ENCODE measurements at regions not wholly inside any gene's neighbourhood (a gene's known extent, or its start where the extent isn't known, plus 50 kb on each side); places are given as distances from the start of the nearest gene placed in this dataset.

- no peak for DNase-seq
- no peak overlapping the region for H3K9ac ChIP-seq (ENCODE audit: low read length)
- H3K9me2 ChIP-seq (replicated peaks; ENCODE audit: insufficient read depth, low read length), result no peaks in the 10 kb centered on the region
- no peak overlapping the region for H2AFZ ChIP-seq (ENCODE audit: low read length)
- H3K9me3 ChIP-seq (ENCODE audit: low read length), result no peaks in the 10 kb centered on the region
- H4K20me1 ChIP-seq (ENCODE audit: insufficient read depth, low read depth, low read length), result no peaks in the 10 kb centered on the region
- H3K4me1 ChIP-seq (ENCODE audit: low read length), result no peaks in the 10 kb centered on the region
- no peak overlapping the region for H3K4me2 ChIP-seq (ENCODE audit: low read depth, low read length, poor library complexity, severe bottlenecking)
- no peaks in the 10 kb centered on the region for H3K27me3 ChIP-seq (ENCODE audit: low read length)
- no peaks in the 10 kb centered on the region for H3K36me3 ChIP-seq (ENCODE audit: insufficient read depth, low read length)
- no peak overlapping the region for H3K27ac ChIP-seq (ENCODE audit: low read length)
- H3K4me3 ChIP-seq (ENCODE audit: low read length), result no peak overlapping the region
- no peaks in the 10 kb centered on the region for H3K79me2 ChIP-seq (ENCODE audit: low read length)
Measured at GRCh38 chr21:32181457-32181856, 97.4 kb downstream of the MIS18A start.

DNA sequence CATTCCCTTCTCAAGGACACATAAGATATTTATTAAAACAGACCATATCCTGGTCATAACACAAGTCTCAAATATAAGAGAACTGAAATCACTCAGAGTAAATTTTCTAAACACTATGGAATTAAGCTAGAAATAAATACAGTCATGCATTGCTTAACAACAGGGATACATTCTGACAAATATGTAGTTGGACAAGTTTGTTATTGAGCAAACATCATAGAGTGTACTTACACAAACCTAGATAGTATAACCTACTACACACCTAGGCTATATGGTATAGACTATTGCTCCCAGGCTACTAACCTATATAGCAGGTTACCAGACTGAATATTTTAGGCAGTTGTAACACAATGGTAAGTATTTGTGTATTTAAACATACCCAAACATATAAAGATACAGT is 104.0 kb downstream of the MIS18A start:
- Histone ChIP-seq H3K79me2 (ENCODE audit: low read length) (no peaks in the 10 kb centered on the region), H3K27ac (ENCODE audit: low read length) (no peak overlapping the region), H3K9ac (ENCODE audit: low read length) (no peak overlapping the region), H3K27me3 (ENCODE audit: low read length) (no peaks in the 10 kb centered on the region), H3K4me3 (ENCODE audit: low read length) (no peak overlapping the region), H3K9me3 (ENCODE audit: low read length) (no peaks in the 10 kb centered on the region), H2AFZ (ENCODE audit: low read length) (no peak overlapping the region), H4K20me1 (ENCODE audit: insufficient read depth, low read depth, low read length) (no peaks in the 10 kb centered on the region), H3K9me2 (replicated peaks; ENCODE audit: insufficient read depth, low read length) (no peaks in the 10 kb centered on the region), H3K4me2 (ENCODE audit: low read depth, low read length, poor library complexity, severe bottlenecking) (no peak overlapping the region), H3K36me3 (ENCODE audit: insufficient read depth, low read length) (no peaks in the 10 kb centered on the region), H3K4me1 (ENCODE audit: low read length) (no peaks in the 10 kb centered on the region)
- DNase-seq, result no peak

GRCh38 chr21:32173121-32173724 is 105.6 kb downstream of the MIS18A start:
- Histone ChIP-seq H3K27me3 (ENCODE audit: low read length) (no peaks in the 10 kb centered on the region), H3K79me2 (ENCODE audit: low read length) (no peaks in the 10 kb centered on the region), H3K9me3 (ENCODE audit: low read length) (no peaks in the 10 kb centered on the region)

DNA sequence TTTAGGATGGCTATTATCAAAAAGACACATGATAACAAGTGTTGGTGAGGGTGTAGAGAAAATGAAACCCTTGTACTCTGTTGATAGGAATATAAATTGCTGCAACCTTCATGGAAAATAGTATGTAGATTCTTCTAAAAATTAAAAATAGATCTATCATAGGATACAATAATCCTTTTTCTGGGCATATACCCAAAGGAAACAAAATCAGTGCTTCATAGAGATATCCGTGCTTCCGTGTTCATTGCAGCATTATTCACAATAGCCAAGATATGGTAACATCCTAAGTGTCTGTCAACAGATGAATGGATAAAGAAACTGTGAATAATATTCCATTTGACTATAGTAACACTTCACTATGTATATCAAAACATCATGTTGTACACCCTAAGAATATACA is 106.7 kb downstream of the MIS18A start:
- H3K9me3 ChIP-seq (ENCODE audit: low read length), result no peaks in the 10 kb centered on the region
- no peaks in the 10 kb centered on the region for H3K9me2 ChIP-seq (replicated peaks; ENCODE audit: insufficient read depth, low read length)
- no peaks in the 10 kb centered on the region for H3K4me1 ChIP-seq (ENCODE audit: low read length)
- no peak overlapping the region for H3K9ac ChIP-seq (ENCODE audit: low read length)
- H3K27ac ChIP-seq (ENCODE audit: low read length), result no peak overlapping the region
- H3K79me2 ChIP-seq (ENCODE audit: low read length), result no peaks in the 10 kb centered on the region
- no peak overlapping the region for H3K4me2 ChIP-seq (ENCODE audit: low read depth, low read length, poor library complexity, severe bottlenecking)
- no peak for DNase-seq
- H4K20me1 ChIP-seq (ENCODE audit: insufficient read depth, low read depth, low read length), result no peaks in the 10 kb centered on the region
- no peaks in the 10 kb centered on the region for H3K27me3 ChIP-seq (ENCODE audit: low read length)
- H3K4me3 ChIP-seq (ENCODE audit: low read length), result no peak overlapping the region
- H3K36me3 ChIP-seq (ENCODE audit: insufficient read depth, low read length), result no peaks in the 10 kb centered on the region
- H2AFZ ChIP-seq (ENCODE audit: low read length), result no peak overlapping the region

More at GRCh38 chr21:32173121-32173724, 105.6 kb downstream of the MIS18A start:
- Histone ChIP-seq H3K27ac (ENCODE audit: low read length) (no peak overlapping the region), H4K20me1 (ENCODE audit: insufficient read depth, low read depth, low read length) (no peaks in the 10 kb centered on the region), H3K4me2 (ENCODE audit: low read depth, low read length, poor library complexity, severe bottlenecking) (no peak overlapping the region), H2AFZ (ENCODE audit: low read length) (no peak overlapping the region), H3K36me3 (ENCODE audit: insufficient read depth, low read length) (no peaks in the 10 kb centered on the region), H3K4me3 (ENCODE audit: low read length) (no peak overlapping the region), H3K4me1 (ENCODE audit: low read length) (no peaks in the 10 kb centered on the region), H3K9ac (ENCODE audit: low read length) (no peak overlapping the region), H3K9me2 (replicated peaks; ENCODE audit: insufficient read depth, low read length) (no peaks in the 10 kb centered on the region)
- no peak for DNase-seq

GRCh38 chr21:32167513-32167912 is 111.3 kb downstream of the MIS18A start:
- Histone ChIP-seq H4K20me1 (ENCODE audit: insufficient read depth, low read depth, low read length) (no peaks in the 10 kb centered on the region), H3K36me3 (ENCODE audit: insufficient read depth, low read length) (no peaks in the 10 kb centered on the region), H3K27me3 (ENCODE audit: low read length) (no peaks in the 10 kb centered on the region), H2AFZ (ENCODE audit: low read length) (no peak overlapping the region), H3K4me2 (ENCODE audit: low read depth, low read length, poor library complexity, severe bottlenecking) (no peak overlapping the region), H3K9me2 (replicated peaks; ENCODE audit: insufficient read depth, low read length) (no peaks in the 10 kb centered on the region), H3K4me1 (ENCODE audit: low read length) (no peaks in the 10 kb centered on the region), H3K4me3 (ENCODE audit: low read length) (no peak overlapping the region), H3K27ac (ENCODE audit: low read length) (no peak overlapping the region), H3K79me2 (ENCODE audit: low read length) (no peaks in the 10 kb centered on the region), H3K9ac (ENCODE audit: low read length) (no peak overlapping the region), H3K9me3 (ENCODE audit: low read length) (no peaks in the 10 kb centered on the region)
- DNase-seq, result no peak

DNA sequence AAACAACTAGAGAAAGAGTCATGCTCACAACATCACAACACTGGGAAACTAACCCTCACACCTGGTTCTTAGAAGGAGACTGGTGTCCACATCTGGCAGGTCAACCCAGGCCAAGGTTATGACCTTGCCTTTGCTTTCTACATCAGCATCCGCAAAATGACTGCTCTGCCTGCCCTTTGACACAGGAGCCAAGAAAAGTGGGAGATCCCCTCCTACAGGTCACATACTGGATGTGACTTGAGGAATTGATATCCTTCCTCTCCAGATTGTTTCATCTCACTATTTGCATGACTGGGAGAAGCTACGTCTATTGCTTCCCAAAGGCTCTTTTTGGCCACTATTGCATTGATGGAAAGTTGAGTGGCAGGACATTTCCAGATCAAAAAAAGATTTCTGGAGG is 115.5 kb downstream of the MIS18A start:
- H3K9me3 ChIP-seq (ENCODE audit: low read length), result no peaks in the 10 kb centered on the region
- H4K20me1 ChIP-seq (ENCODE audit: insufficient read depth, low read depth, low read length), result no peaks in the 10 kb centered on the region
- H3K4me1 ChIP-seq (ENCODE audit: low read length), result no peaks in the 10 kb centered on the region
- no peaks in the 10 kb centered on the region for H3K36me3 ChIP-seq (ENCODE audit: insufficient read depth, low read length)
- H3K4me3 ChIP-seq (ENCODE audit: low read length), result no peak overlapping the region
- no peak overlapping the region for H3K4me2 ChIP-seq (ENCODE audit: low read depth, low read length, poor library complexity, severe bottlenecking)
- no peaks in the 10 kb centered on the region for H3K27me3 ChIP-seq (ENCODE audit: low read length)
- no peak overlapping the region for H3K27ac ChIP-seq (ENCODE audit: low read length)
- no peak overlapping the region for H3K9ac ChIP-seq (ENCODE audit: low read length)
- no peaks in the 10 kb centered on the region for H3K9me2 ChIP-seq (replicated peaks; ENCODE audit: insufficient read depth, low read length)
- H3K79me2 ChIP-seq (ENCODE audit: low read length), result no peaks in the 10 kb centered on the region
- H2AFZ ChIP-seq (ENCODE audit: low read length), result no peak overlapping the region
- no peak for DNase-seq

- no peaks in the 10 kb centered on the region for H3K36me3 ChIP-seq (ENCODE audit: insufficient read depth, low read length)
- H3K4me1 ChIP-seq (ENCODE audit: low read length), result no peaks in the 10 kb centered on the region
- H3K79me2 ChIP-seq (ENCODE audit: low read length), result no peaks in the 10 kb centered on the region
- no peak overlapping the region for H3K9ac ChIP-seq (ENCODE audit: low read length)
- no peaks in the 10 kb centered on the region for H4K20me1 ChIP-seq (ENCODE audit: insufficient read depth, low read depth, low read length)
- no peak overlapping the region for H3K4me3 ChIP-seq (ENCODE audit: low read length)
- H3K27me3 ChIP-seq (ENCODE audit: low read length), result no peaks in the 10 kb centered on the region
- no peaks in the 10 kb centered on the region for H3K9me2 ChIP-seq (replicated peaks; ENCODE audit: insufficient read depth, low read length)
- H3K9me3 ChIP-seq (ENCODE audit: low read length), result no peaks in the 10 kb centered on the region
- no peak overlapping the region for H2AFZ ChIP-seq (ENCODE audit: low read length)
- no peak for DNase-seq
- no peak overlapping the region for H3K4me2 ChIP-seq (ENCODE audit: low read depth, low read length, poor library complexity, severe bottlenecking)
- no peak overlapping the region for H3K27ac ChIP-seq (ENCODE audit: low read length)
Measured at GRCh38 chr21:32162727-32163320, 116.0 kb downstream of the MIS18A start.

- Histone ChIP-seq H3K27ac (ENCODE audit: low read length) (no peak overlapping the region), H4K20me1 (ENCODE audit: insufficient read depth, low read depth, low read length) (no peaks in the 10 kb centered on the region), H3K36me3 (ENCODE audit: insufficient read depth, low read length) (no peaks in the 10 kb centered on the region), H2AFZ (ENCODE audit: low read length) (no peak overlapping the region), H3K4me2 (ENCODE audit: low read depth, low read length, poor library complexity, severe bottlenecking) (no peak overlapping the region), H3K4me3 (ENCODE audit: low read length) (no peak overlapping the region), H3K79me2 (ENCODE audit: low read length) (no peaks in the 10 kb centered on the region), H3K9ac (ENCODE audit: low read length) (no peak overlapping the region), H3K9me2 (replicated peaks; ENCODE audit: insufficient read depth, low read length) (no peaks in the 10 kb centered on the region), H3K27me3 (ENCODE audit: low read length) (no peaks in the 10 kb centered on the region), H3K9me3 (ENCODE audit: low read length) (no peaks in the 10 kb centered on the region), H3K4me1 (ENCODE audit: low read length) (no peaks in the 10 kb centered on the region)
- no peak for DNase-seq
Measured at GRCh38 chr21:32155226-32155625, 123.6 kb downstream of the MIS18A start.
